DOHH2 (cell line): ENCODE measurements at regions not wholly inside any gene's neighbourhood (a gene's known extent, or its start where the extent isn't known, plus 50 kb on each side); places are given as distances from the start of the nearest gene placed in this dataset.

Experiments used
- CTCF ChIP-seq: fragments of 200-600 bp; sonication (generic); IDR thresholded peaks from one replicate; pipeline ENCODE4 v1.5.1; 2014; ENCODE audit warnings: antibody characterized with exemption, mild to moderate bottlenecking, low read depth, low read length; ENCODE audit not compliant: poor library complexity, severe bottlenecking
- EZH2phosphoT487 ChIP-seq: fragments of 200-600 bp; sonication (generic); IDR thresholded peaks from 2 replicates; pipeline ENCODE4 v1.6.1; 2017; ENCODE audit warnings: borderline replicate concordance, mild to moderate bottlenecking, antibody characterized with exemption, low read length, moderate library complexity, mixed read lengths

- TF ChIP-seq CTCF (no peak), EZH2phosphoT487 (no peak)
Measured at GRCh38 chr5:74216012-74216411, 424.5 kb downstream of the ENC1 start.
